Spleen (tissue), 7 donors: ENCODE measurements at regions not wholly inside any gene's neighbourhood (a gene's known extent, or its start where the extent isn't known, plus 50 kb on each side); places are given as distances from the start of the nearest gene placed in this dataset.

Experiments
- CTCF ChIP-seq, 11 experiments: fragments of 200-600 bp in 7 of 11; fragments of 450-650 bp in 4 of 11; sonication (generic) in 4 of 11; IDR thresholded peaks in 8 of 11; conservative IDR thresholded peaks in 3 of 11; 1 replicate in 7 of 11; 2 replicates in 4 of 11; pipeline versions ENCODE4 v1.4.0 to v1.8.0; 2016 to 2021; ENCODE audit warnings: antibody characterized with exemption in 11 of 11, inconsistent platforms in 4 of 11, mild to moderate bottlenecking in 1 of 11
- POLR2A ChIP-seq, 3 donors: fragments of 450-650 bp; IDR thresholded peaks; one replicate each; pipeline ENCODE4 v1.5.1; 2017; ENCODE audit warnings: antibody characterized with exemption in 3 of 3, mild to moderate bottlenecking in 1 of 3
- POLR2AphosphoS5 ChIP-seq, 3 donors: sonication (generic); formaldehyde crosslinking; IDR thresholded peaks; one replicate each; pipeline ENCODE4 v1.5.1; 2017; ENCODE audit warnings: antibody characterized with exemption in 3 of 3
- donor health status: DM: no; HTN: no; CAD: no; lungs with moderate emphysema.
- donor health status: DM: no; HTN: no; CAD: no.
- donor health status: DM: no; HTN: no; CAD: no.

- TF ChIP-seq CTCF (IDR thresholded peaks at IDR 0.05 in 8 of 11, conservative IDR thresholded peaks at IDR 0.05 in 3 of 11), result no peak
- TF ChIP-seq POLR2A (IDR thresholded peaks at IDR 0.05), result no peak
- no peak for TF ChIP-seq POLR2AphosphoS5 (IDR thresholded peaks at IDR 0.05)
Measured at GRCh38 chr10:78644550-78644949, 424.2 kb upstream of the ZMIZ1 start.
